Mucosa of descending colon (tissue), 3 donors: ENCODE measurements at regions not wholly inside any gene's neighbourhood (a gene's known extent, or its start where the extent isn't known, plus 50 kb on each side); places are given as distances from the start of the nearest gene placed in this dataset.

Experiments
- ATAC-seq: fragments of 200-7000 bp; cut with Tn5 transposase; one replicate; pipeline ENCODE4 v1.9.1; 2020; ENCODE audit warnings: mild to moderate bottlenecking, moderate library complexity
- DNase-seq, 3 donors: peaks; one replicate each; pipeline ENCODE4 v3.0.0-alpha.2; 2020
- H3K36me3 ChIP-seq: fragments of 200-600 bp; one replicate; pipeline ENCODE4 v1.8.0; 2021; ENCODE audit warnings: low read depth, mild to moderate bottlenecking
- H3K4me1 ChIP-seq: fragments of 200-600 bp; one replicate; pipeline ENCODE4 v1.8.0; 2021; ENCODE audit warnings: low read depth, mild to moderate bottlenecking
- H3K4me3 ChIP-seq: fragments of 200-600 bp; one replicate; pipeline ENCODE4 v1.8.0; 2021; ENCODE audit warnings: mild to moderate bottlenecking
- H3K9me3 ChIP-seq: fragments of 200-600 bp; one replicate; pipeline ENCODE4 v1.8.0; 2021; ENCODE audit warnings: mild to moderate bottlenecking
- intact Hi-C, 2 donors: fragments of 100-400 bp; cut with DNase I in 1 of 2; cut with micrococcal nuclease in 1 of 2; formaldehyde crosslinking; loops; one replicate each; pipeline versions ENCODE4 v1.11.0 to v1.11.1; 2022; cut with DNase I, micrococcal nuclease
- TF ChIP-seq, protein P1 (sequence below): fragments of 200-600 bp; IDR thresholded peaks from one replicate; pipeline ENCODE4 v1.8.0; 2022; ENCODE audit warnings: antibody characterized with exemption, mild to moderate bottlenecking
- donor health status: DM: no; HTN: no; CAD: no; lungs with moderate emphysema.
- donor health status: DM: no; HTN: no; CAD: no.
- donor health status: DM: no; HTN: yes; CAD: no.

GRCh38 chr9:134539586-134540194 lies 101.9 kb upstream of the COL5A1 start:
- peaks cover 5% of the 10 kb centered on the region for H3K4me1 ChIP-seq
- intact Hi-C loops: no loop called here

GRCh38 chr9:134540276-134541096 lies 101.1 kb upstream of the COL5A1 start:
- no peaks in the 10 kb centered on the region for H3K9me3 ChIP-seq
- no peaks in the 10 kb centered on the region for H3K36me3 ChIP-seq
- DNase-seq (peak in 2 of 3 donors; percentile 10 to 17), ATAC-seq (no peak)
- H3K4me3 ChIP-seq: no peak overlapping the region
- TF ChIP-seq, protein P1, sequence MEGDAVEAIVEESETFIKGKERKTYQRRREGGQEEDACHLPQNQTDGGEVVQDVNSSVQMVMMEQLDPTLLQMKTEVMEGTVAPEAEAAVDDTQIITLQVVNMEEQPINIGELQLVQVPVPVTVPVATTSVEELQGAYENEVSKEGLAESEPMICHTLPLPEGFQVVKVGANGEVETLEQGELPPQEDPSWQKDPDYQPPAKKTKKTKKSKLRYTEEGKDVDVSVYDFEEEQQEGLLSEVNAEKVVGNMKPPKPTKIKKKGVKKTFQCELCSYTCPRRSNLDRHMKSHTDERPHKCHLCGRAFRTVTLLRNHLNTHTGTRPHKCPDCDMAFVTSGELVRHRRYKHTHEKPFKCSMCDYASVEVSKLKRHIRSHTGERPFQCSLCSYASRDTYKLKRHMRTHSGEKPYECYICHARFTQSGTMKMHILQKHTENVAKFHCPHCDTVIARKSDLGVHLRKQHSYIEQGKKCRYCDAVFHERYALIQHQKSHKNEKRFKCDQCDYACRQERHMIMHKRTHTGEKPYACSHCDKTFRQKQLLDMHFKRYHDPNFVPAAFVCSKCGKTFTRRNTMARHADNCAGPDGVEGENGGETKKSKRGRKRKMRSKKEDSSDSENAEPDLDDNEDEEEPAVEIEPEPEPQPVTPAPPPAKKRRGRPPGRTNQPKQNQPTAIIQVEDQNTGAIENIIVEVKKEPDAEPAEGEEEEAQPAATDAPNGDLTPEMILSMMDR: no peak
- intact Hi-C loops: no loop called here
- H3K4me1 ChIP-seq: peaks cover under 1% of the 10 kb centered on the region

More at GRCh38 chr9:134539586-134540194, 101.9 kb upstream of the COL5A1 start:
- ATAC-seq: peak; percentile 5
- TF ChIP-seq, protein P1: no peak
- H3K4me3 ChIP-seq: no peak overlapping the region
- H3K9me3 ChIP-seq: no peaks in the 10 kb centered on the region
- peak; percentile 31 to 37 (median 32) for DNase-seq
- no peaks in the 10 kb centered on the region for H3K36me3 ChIP-seq

- DNase-seq: peak in 2 of 3 donors; percentile 4 to 18
- Histone ChIP-seq H3K4me1 (no peaks in the 10 kb centered on the region), H3K36me3 (no peaks in the 10 kb centered on the region), H3K9me3 (no peaks in the 10 kb centered on the region), H3K4me3 (no peak overlapping the region)
- intact Hi-C loops: no loop called here
- TF ChIP-seq, protein P1: no peak
- ATAC-seq: no peak
Observed at GRCh38 chr9:134541097-134541747, 100.4 kb upstream of the COL5A1 start.

GRCh38 chr9:134544388-134545214 lies 97.0 kb upstream of the COL5A1 start:
- intact Hi-C loops: no loop called here
- H3K4me1 ChIP-seq: no peaks in the 10 kb centered on the region
- ATAC-seq (peak; percentile 34), DNase-seq (peak; percentile 21 to 45 (median 22))
- TF ChIP-seq, protein P1: no peak
- H3K9me3 ChIP-seq: no peaks in the 10 kb centered on the region
- no peak overlapping the region for H3K4me3 ChIP-seq
- no peaks in the 10 kb centered on the region for H3K36me3 ChIP-seq

DNA sequence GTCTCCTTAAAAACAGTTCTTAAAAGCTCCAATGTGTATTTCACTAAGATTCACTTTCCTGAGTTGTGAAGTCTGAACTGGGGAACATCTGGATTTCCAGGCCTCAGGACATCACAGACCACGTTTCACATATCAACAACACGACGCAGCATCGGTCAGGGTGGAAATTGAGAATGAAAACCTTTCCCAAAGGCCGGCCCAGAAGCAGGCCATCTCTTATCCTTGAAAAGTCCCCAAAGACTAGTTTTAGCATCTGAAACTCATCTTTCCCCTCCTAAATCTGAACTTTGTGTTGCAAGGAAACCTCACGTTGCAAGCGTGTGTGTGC lies 96.4 kb upstream of the COL5A1 start:
- DNase-seq (peak in 1 of 3 donors; percentile 4), ATAC-seq (no peak)
- intact Hi-C loops: no loop called here
- H3K4me1 ChIP-seq: no peaks in the 10 kb centered on the region
- H3K9me3 ChIP-seq: no peaks in the 10 kb centered on the region
- H3K4me3 ChIP-seq: no peak overlapping the region
- TF ChIP-seq, protein P1: no peak
- no peaks in the 10 kb centered on the region for H3K36me3 ChIP-seq
